ENCODE measurements at regions not wholly inside any gene's neighbourhood (a gene's known extent, or its start where the extent isn't known, plus 50 kb on each side); places are given as distances from the start of the nearest gene placed in this dataset.

- TF ChIP-seq POLR2A (IDR thresholded peaks at IDR 0.05) (no peak), CTCF (IDR thresholded peaks at IDR 0.05) (no peak)
These were observed 669.1 kb upstream of the CDH6 start for GRCh38 chr5:30524428-30524827.

All from testis (tissue), 2 donors.